DMS114 treated with DMSO at 0.1 percent for 48 hours (cell line): ENCODE measurements at regions not wholly inside any gene's neighbourhood (a gene's known extent, or its start where the extent isn't known, plus 50 kb on each side); places are given as distances from the start of the nearest gene placed in this dataset.

Experiments
- DNase-seq: peaks from one replicate; lab custom pipeline; 2025; ENCODE audit not compliant: unreplicated experiment; lab: John Stamatoyannopoulos, UW

DNA sequence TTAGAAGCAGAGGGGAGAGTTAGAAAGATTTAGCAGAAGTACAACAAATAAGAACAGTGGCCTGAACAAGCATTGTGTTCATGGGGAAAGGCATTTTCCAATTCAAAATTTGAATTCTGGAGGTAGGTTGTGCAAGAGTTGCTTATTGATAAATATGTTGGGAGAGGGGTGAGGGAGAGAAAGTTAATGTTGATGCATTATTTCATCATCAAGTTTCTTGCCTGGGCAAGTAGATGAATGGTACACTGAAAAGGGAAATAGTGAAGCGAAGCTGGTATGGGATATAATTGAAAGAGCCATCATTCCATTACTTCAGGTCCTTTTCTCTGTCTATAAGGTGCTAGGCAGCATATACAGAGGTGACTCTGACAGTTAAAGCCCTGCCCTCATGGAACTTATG is 288.9 kb upstream of the GBE1 start:
- no peak for DNase-seq

DNA sequence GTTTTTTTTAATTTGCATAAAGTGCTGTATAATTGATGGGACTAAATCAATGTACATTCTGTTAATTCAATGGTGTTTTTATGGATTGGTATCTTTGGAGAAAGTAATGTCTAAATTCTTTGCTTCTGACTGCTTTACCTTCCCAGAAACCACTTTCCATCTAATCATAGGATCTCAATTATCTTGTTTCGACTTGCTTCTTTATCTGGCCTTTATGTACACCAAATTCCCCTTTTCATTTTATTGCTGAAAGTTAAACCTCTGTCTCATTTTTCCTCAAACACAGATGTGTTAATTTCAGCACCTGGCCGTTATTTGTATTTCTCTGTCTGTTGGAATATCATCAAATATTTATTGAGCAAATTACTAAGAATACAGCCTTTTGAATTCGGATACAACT is 287.3 kb upstream of the GBE1 start:
- DNase-seq: no peak

DNA sequence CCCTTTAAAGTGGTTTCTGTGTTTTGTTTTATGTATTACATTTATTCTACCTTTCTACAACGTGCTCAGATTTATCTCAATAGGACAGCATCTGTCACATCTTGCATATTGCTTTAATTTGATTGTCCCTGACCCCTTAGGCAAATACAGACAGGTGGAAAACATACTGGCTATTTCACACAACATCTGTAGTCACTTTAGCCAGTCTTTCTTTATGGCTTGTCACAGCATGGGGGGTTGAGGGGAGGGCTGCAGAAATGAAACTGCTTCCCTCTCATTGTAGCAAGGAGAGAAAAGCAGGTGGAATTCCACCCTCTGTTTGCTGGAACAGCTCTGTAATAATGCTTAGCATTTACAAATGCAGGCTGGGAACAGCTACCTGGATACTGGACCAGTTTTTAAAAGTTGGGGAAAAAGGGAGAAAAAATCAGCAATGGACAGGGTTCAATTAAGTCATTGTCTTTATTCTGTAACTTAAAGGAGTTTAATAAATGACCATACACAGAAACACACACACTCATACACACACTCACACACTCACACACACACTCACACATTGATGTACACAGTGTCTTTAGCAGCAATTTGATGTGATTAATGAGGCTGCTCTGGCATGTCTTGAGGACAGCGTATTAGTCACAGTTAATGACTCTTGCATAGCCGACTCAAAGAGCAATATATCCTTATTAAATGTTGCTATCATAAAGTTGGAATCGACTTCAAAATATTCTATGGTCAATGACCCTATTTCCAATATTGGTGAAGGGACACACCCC is 283.7 kb upstream of the GBE1 start:
- no peak for DNase-seq

DNA sequence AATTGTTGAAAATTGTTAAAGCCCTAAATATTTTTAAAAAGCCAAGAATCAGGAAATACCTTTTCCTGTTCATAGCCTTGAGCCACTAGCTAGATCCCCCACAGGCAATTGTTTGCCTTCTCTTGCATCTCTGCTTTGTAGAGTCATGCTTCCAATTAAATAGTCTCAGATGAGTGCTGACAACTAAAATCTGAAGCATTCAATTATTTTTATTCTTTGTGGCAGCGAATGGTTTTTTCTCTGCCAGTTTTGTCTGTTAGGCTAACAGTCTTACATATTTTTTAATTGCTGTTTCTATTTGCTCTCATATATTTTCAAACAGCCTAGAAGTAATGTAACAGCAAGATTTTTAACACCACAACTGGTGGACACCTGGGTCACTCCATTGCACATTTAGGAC is 277.1 kb upstream of the GBE1 start:
- DNase-seq: no peak

DNA sequence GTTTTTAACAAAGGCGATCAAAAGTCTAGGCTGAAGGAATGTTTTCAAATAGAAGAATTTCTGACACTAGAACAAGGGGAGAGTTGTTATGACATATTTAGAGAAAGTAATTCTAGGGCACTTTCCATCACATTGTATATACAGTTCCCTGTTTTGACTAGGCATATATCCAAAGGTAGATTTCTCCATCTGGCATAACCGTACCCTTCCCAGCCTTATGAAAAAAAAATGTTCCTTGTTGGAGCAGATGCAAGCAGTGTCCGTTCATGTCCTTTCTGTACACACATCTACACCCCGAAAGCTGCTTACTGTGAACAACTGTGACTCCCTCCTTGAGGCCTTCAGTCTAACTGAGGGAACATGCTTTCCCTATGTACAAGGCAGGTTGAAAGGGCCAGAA is 271.7 kb upstream of the GBE1 start:
- no peak for DNase-seq

DNA sequence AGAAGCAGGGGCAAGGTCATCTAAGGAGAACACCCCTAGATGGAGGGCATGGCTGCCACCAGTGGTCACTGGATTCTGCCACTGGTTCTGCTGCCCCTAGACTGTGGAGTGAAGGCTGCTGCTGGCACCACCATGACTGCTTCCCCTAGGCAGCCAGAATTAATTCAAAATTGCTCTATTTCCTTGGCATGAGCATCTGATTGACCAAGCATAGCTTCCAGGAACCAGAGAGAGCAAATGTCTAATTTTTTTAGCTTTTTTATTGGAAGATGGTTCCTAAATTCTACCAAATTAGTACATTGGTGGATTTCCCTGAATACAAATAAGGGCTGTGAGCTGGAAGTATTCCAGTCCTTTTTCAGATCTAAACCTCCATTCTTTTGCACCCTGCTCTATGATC is 270.2 kb upstream of the GBE1 start:
- no peak for DNase-seq

DNA sequence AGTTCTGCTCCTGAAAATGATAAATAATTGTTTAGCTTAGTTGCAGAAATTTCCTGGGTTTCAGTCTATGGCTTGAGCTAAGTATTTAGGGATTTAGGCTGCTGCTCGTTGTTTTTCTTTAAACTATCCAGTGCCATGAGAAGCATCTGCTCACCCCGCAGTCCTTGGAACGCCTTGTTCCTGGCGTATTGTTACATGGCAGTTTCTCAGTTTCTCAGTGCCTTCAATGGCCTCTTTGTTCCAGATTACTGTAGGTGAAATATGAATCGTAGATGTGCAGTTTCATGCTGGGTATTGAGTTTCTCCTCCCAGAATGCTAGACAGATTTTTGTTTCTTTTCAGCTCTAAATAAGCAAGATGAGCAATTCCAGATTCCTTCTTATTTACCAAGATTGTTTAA is 269.5 kb upstream of the GBE1 start:
- DNase-seq: no peak

DNA sequence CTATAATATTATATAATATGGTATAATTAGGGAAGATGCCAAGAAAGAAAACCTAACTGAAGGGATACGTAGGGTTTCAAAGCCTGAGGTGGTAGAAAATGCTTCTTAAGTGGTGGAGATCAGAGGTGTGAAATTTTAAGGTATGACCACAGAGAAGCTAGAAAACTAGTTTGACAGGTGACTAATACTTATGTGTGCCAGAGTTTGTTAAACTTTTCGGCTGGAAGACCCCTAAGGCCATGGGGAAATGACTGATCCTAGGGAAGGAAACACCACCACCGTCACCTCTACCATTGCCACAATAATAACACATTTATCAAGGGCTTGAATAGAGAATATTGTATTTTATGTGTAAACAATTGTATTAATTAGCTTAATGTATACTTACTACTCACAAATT is 261.4 kb upstream of the GBE1 start:
- DNase-seq: no peak

DNA sequence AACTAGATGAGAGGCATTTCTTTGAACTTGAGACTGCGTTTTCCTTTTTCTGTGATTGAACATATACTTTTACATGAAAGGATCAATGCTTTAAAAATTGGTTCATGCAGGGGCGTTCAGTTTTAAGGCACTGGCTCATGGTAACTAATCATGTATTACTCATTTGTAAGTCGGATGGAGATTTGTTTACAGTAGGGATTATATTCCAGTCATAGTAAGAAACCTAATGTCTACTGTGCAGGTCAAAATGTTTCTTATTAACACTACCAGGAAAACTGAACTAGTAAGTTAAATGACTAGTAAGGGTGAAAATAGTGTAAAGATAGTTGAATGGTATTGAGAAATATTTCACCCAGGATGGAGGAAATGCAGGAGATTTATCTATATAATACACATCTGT is 258.8 kb upstream of the GBE1 start:
- DNase-seq: no peak

DNA sequence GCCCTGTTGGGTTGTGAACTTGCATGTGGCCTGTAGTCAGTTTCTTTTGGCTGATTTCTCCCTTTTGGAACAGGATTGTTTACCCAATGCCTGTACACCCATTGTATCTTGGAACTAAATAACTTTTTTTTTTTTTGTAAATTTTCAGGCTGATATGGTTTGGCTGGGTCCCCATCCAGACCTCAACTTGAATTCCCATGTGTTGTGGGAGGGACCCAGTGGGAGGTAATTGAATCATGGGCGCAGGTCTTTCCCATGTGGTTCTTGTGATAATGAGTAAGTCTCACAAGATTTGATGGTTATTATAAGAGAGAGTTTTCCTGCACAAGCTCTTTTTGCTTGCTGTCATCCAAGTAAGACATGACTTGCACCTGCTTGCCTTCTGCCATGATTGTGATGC is 253.8 kb upstream of the GBE1 start:
- no peak for DNase-seq

DNA sequence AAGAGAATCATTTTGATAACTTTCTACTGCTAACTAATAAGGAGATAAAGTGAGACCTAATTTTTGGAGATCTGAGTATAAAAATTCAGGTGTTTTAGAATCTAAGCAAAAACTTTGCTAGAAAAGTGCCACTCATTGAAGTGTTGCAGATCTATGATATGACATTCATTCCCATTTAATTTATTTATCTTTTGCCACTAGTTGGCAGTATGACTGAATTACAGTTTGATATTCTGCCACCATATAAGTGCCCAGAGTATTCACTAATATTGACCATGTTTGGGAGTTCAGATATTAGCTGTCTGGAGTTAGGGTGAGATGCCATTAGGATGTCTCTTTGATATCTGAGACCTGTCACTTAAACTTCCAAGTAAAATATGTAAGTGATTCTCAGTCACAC is 251.3 kb upstream of the GBE1 start:
- no peak for DNase-seq

DNA sequence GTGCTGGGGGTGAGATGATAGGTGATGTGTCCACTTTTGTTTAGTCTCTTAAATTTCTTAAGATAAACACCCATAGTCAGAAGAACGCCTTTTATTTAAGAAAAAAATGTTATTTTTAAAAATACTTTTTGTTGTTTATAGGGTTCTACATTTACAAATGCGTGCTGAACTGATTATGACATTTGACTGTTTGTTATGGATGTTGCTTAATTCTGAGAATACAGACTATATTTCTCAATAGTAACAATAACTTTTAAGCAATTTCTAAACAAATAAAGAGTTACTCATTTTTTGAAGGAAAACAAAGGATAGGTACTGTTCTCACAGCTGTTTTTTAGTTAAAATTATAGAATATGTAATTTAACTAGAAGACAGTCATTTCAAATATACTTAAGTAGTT is 249.9 kb upstream of the GBE1 start:
- DNase-seq: no peak

DNA sequence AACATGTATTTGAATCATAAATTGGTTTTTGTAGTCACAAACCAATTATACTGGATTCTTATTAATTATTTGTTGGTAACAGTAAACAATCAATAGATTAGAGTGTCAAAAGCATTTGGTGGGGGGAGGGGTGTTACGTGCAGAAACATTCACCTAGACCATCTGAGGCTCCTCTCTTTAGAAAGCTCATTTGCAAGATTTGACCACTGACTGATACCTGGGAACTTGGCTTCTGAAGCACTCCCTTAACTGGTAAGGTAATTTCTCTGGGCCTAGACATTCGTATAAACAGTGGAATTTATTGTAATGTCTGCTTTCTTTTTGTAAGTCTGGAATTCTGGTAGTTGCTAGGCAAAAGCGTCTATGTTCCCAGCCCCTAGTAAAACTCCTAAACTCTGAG is 243.8 kb upstream of the GBE1 start:
- no peak for DNase-seq

DNA sequence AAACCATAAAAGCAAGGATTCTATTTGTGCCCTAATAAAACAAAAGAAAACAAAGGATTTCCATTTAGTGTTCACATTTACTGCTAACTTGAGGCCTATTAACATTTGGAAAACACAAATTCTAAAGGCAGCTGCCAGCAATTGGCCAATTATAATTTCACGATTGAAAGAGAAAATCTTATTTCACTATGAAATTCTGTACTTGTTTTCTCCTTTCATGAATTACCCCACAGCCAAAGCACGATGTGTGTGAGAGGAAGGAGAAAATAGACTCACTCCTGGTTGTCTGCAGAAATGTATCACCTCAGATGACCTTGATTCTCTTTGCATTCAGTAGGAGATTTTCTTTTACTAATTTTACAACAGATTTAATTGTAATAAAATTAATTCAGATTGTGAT is 242.8 kb upstream of the GBE1 start:
- DNase-seq: no peak

DNA sequence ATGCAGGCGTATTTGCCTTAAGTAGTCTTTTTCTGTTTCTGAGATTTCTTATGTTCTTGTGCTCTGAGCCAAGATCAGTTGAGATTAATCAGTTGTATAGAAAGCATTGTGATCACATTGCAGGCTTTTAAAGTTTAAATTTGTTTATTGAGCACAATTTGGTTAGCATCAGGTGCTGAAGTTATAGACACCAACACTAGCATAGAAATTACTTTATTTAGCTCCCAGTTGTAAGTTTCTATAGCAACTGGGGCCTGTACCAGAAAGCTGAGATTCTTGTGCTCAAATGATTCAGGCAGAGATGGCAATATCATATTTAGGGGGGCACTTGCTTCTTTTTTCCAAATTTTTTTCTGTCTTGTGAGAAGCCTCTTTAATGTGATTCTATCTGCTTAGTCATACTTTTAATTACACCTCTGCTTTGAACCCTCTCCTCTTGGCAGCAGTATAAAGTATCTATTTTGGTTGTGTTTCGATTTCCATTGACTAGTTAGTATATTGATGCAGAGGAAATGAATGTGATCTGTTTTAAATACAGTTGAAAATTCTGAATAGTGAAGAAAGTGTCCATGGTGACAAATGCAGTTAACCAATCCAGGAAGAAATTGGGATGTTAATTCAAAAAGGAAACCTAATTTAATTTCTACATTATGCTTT is 241.7 kb upstream of the GBE1 start:
- no peak for DNase-seq

DNA sequence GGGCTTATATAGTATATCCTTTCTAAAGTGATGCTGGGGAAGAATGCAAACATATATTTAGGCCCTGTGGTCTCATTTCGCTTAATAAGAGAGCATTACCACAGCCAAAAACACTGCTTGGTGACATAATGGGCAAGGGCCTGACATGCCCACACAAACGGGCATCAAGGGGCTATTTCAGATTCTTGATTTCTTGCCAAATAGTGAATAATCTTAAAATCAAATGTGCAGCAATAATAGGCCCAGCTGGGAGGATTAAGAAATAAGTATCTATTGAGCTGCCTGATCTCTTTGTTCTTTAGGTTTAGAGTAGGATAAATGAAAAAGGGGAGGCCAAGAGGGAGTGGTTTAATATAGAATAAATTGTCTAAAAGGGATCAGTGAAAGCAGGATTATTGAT is 241.0 kb upstream of the GBE1 start:
- no peak for DNase-seq

DNA sequence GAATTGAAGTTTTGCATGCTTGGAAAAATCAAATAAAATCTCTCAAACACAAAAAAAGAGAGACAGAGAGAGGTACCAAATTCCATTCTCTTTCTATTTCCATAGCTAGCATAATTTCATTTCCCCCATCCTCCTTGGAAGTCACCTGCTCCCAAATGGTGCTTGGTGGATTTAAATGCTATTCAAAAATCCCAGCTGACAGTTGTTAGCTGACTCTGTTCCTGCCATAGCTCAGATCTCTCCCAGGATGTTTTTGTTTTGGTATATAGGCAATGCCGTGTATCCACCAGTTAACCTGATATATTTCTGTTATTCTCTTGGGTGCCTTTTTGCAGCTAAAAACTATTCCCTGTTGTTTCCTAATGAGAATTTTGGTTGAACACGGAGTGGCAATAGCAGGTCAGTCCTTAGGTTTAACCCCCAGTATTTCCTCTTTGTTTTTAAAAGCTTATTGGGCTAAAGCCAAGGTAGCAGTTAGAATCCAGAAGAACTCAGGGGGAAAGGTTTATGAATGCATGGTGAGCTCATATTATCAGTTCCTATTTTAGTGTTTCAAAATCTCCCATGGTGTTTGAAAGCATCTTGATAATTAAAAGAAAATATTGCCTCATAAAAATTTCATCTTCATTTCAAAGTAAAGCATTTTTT is 240.0 kb upstream of the GBE1 start:
- no peak for DNase-seq

DNA sequence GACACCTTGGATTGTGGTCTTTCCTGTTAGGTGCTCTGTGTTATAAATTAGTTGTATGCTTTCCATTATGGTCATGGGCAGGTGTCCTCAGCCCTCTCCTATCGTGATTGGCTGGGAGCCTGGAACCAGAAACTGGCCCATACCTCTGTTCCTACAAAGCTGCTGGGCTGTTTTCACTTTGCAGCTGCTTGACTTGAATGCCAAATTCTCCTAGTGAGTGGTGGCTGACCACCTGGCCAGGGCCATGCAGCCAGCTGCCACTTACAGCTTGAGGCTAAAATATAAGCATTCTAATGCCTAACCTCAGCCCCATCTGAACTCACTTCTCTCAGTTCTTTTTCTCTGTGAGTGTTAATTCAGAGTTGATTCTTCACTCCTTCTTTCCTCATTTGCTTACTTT is 239.3 kb upstream of the GBE1 start:
- DNase-seq: no peak

DNA sequence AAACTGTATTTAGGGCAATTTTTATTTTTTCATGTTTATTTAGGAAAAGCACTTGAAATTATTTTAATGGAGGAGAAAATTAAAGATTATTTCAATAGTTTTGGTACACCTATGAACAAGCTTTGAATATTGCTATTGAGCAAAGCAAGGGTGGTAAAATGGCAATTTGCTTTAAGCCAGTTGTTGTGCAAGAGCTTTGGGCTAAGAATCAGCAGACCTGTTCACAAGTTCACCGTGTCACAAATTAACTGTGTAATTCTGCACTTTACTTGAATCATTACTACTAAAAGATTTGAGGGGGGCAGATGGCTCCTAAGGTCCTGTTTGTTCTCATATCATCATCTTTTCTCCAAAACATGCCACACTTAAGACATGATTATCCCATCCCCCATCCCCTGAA is 238.9 kb upstream of the GBE1 start:
- no peak for DNase-seq

DNA sequence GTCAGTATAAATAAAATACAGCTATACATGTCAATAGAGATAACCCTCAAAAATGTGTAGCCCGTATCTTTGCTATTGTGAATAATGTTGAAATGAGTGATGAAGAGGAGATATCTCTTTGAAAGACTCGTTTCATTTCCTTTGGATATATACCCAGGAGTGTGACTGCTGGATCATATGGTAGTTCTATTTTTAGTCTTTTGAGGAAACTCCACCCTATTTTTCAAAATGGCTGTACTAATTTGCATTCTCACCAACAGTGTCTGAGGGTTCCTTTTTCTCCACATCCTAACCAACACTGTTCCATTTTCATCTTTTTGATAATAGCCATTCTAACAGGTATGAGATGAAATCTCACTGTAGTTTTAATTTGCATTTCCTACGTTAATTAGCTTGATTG is 237.5 kb upstream of the GBE1 start:
- no peak for DNase-seq

DNA sequence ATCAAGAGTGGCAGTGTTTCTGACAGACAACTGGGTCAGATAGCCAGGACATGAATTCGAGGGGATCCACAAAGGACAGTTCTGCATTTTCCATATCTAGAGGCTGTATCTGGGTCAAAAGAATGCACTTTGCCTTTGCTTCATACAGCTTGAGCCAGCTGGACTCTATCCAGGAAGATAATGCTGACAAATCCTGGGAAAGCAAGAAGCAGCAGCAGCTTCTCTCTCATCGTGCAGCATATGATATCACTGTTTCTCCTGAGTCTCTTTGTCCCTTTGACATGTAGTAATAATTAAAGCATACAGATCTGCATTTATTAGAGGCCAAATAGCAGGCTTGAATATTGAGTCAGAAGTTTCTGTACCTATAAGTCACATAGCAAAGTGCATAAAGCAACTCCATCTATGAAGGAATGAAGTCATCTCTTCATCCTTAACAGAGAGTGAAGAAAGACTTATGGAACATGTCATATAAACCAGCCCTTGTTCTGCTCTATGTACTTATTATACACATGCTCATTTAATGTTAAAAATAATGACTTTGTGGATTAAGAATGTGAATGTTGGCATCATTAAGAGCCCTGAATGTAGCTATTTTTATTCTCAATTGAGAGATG is 236.8 kb upstream of the GBE1 start:
- DNase-seq: no peak

DNA sequence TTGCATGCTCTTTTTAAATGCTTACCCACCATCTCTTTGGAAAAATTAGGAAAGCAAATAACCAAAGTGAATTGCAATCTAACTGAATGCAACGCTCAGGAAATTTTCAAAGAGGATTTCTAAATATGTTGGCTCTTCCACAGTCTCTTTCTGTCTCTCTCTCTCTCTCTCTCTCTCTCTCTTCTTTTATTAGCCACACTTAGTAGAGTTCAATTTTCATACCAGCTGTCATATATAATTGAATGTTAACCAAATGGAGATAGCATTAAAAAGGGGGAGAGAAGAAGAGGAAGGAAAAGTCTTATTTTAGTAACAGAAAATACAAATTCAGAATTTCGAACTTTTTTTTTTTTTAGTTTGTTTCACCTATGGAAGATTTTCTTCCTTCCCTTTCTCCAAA is 235.9 kb upstream of the GBE1 start:
- DNase-seq: no peak
